Activated CD8-positive, alpha-beta memory T cell treated with anti-CD3 and anti-CD28 coated beads for 4 hours (primary cell): ENCODE measurements at regions not wholly inside any gene's neighbourhood (a gene's known extent, or its start where the extent isn't known, plus 50 kb on each side); places are given as distances from the start of the nearest gene placed in this dataset.

Source experiments
- DNase-seq, 2 donors: peaks; one replicate each; pipeline ENCODE4 v3.0.0-alpha.2; 2020; ENCODE audit warnings: low read depth in 2 of 2

DNA sequence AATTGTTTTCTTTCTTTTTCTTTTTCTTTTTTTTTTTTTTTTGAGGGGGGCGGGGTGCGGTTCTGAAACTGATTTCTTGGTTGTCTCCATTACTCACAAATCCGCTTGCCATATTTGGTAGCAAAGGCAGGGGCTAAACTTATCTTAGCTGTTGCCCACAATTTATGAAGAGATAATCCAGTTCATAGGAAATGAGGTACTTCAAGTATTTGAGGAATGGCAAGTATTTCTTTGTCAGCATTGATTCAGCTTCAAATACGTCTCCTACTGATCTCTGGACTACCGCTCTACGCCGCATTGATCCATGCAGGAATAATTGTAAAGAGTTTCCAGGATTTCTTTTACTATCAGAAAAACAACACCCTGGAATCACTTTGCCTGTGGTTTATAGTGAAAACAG lies 289.2 kb upstream of the DPYD start:
- DNase-seq: no peak

DNA sequence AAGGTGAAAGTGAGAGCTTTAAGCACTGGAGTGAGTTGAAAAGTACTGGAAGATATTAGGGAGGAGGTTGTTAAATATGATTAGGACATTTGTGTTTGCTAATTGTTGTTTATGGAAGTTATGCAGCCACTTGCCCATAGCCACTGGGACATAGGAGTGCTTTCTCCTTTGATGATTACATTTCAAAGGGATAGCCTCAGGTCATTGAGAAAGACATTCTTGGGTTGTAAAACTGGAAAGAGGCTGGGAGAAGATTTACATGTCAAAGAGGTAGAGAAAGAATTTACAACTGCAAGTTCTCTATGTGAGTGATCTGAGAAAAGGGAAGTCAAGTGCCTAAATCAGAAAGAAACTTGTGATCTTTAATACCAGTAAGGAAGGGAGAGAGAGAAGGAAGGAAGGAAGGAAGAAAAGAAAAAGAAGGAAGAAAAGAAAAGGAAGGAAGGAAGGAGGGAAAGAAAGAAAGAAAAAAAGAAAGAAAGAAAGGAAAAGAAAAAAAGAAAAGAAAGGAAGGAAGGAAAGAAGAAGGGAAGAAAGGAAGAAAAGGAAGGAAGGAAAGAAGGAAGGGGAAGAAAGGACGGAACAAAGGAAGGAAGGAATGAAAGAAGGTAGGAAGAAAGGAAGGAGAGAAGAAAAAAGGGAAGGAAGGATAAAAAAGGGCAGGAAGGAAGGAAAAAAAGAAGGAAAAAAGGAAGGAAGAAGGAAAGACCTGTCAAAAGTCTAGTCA lies 284.6 kb upstream of the DPYD start:
- DNase-seq: no peak

DNA sequence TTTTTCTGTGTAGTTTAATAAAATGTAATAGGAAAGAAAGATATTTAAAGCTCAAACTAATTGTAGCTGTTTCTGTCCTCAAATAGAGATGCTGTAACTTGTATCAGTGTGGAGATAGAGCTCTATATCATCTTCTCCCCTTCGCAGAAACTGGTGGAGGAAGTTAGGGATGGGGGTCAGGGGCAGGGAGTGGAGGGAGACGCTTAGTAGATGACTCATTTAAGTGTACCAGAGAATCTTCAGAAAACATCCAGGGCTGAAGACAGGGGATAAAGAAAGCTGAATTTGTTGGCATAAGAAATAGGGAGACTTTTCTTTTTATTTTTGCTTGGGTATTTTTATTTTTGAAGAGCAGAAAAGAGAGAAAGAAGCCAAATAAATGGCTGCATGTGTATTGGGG lies 282.6 kb upstream of the DPYD start:
- no peak for DNase-seq

DNA sequence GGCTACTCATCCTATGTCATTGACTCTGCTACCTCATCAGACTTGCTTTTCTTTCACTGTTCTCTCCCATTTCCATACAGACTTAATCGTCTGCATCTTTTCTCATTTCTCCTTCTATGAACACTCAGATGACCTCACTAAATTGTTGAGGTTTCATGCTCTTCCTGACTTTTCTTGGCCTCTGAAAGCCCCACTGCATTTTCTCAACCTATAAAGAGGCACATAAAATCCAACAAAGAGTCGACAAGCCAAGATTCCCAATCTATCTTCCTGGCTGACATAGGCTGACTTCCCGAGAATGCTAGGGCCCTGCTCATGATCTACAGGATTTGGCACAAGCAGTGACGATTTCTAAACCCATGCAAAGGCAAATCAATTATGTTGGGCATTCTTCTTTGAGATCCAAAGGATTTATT lies 280.8 kb upstream of the DPYD start:
- no peak for DNase-seq

DNA sequence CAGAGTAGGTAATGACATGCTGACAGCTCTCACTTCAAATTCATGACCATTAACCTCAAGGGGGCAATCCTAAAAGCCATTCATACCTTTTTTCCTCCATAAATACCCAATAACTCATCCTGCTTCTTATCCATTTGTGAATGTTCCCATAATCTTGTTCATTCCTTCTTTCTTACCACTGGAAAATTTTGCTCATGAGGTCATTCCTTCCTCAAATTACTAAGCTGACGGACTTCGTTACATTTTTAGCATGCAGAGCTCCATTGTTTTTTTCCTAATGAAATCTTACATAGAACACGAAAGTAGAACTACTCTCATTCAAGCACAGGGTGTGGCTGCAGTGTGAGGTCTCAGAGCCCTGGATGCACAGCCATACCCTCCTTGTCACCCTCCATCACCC lies 276.5 kb upstream of the DPYD start:
- no peak for DNase-seq

DNA sequence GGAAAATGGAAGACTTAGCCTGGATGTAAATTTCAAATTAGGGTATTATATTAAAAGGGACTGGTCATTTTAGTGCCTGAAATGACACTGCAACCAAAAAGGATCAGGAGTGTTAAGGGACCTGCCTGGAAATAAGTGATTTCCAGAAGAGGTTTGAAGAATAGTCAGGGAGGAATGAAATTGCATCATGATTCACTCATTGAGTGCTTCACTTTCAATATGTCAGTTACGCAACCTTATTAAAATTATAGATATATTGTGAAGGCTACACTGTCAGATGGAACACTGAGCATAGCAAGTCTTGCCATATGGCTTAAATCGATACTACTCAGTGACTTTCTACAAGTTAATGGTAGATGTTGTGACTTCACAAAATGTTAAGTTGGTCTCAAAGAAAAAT lies 275.2 kb upstream of the DPYD start:
- no peak for DNase-seq

DNA sequence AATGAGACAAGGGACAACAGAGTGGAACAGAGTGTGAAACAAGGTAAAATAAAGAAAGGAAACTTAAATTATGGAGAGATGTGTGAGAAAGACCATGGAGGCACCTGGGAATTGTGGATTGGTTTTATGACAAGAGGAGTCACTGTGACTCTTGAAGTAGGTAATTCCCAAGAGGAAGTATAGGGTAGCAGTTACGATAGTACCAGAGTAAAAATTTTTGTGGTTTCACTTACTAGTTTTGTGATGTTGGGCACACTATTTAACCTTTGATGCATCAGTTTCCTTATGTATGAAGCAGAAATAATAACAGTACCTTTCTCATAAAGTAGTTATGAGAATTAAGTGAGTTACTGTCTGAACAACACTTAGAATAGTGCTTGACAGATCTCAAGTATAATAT lies 267.9 kb upstream of the DPYD start:
- DNase-seq: no peak

DNA sequence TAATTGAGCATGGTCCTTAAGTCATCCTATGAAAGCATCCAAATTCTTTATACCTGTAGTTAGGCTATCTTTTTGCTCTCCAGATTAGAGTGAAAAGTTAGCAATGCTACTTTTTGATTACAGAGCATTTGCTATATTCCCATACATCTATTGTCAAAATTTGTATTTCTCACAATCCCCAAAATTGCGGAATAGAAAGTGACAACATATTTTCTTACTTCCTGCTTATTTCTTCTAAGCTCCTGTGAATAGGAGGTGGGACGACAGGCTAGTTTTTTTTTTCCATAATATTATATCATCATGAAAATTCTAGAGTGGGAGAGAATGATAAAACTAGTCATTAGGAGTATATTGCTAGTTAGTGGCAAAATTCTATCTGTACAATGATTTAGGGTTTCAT lies 264.0 kb upstream of the DPYD start:
- no peak for DNase-seq

DNA sequence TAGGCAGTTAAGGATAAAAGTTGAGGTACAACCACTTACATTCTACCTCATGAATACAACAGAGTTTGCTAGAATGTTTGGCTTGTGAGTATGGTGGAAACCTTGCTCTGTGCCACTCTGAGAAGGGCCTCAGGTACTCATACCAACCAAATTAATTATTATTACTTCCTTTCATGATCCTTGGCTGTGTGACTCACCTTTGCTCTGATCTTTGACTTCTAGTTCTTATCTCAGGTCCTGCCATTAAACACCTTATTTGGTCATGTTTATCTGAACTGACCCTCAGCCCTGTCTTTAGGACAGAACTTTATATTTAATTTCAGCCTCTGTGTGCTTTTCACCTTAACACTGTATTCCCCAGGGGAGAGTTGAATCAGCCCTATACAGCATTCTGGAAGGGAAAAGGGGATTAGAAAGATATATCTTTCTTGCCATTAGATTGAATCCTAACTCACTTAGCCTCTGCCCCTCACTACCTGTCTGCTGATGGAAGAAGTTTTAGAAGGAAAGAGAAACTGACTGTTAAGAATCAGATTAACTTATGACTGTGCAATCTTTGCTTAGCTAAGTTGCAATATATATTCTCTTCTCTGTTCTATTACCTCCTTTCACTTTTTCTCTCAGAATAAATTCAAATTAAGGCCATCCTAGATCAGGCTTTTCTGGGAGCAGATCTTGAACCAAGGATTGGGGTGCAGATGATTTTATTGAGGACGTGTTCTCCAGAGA lies 260.4 kb upstream of the DPYD start:
- DNase-seq: no peak

DNA sequence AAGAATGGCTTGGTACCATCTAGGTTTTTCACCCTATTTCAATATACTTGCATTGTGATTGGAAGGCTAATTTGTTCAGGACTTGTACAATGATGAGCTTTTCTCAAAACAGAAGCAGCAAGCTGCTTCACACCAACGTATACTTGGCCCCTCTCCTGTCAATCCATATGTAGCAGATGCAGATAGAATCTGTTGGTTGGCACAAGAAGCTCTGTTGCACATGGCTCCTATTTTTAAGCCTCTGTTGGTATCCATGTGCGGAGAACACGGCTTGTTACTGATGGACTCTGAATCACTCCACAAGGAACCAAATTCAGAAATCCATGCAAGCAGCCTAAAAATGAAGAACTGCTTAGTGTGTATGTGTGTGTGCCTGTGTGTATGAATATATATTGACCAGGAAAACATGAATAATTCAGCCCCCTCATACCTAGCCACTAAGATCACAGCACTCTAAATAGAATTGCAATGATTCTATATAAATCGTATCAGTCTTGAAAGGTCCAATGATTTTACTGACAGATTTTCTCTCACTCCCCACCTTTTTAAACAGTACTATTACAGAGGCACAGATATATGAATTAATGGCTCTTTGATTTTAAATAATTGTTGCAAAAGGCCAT lies 258.4 kb upstream of the DPYD start:
- DNase-seq: no peak

DNA sequence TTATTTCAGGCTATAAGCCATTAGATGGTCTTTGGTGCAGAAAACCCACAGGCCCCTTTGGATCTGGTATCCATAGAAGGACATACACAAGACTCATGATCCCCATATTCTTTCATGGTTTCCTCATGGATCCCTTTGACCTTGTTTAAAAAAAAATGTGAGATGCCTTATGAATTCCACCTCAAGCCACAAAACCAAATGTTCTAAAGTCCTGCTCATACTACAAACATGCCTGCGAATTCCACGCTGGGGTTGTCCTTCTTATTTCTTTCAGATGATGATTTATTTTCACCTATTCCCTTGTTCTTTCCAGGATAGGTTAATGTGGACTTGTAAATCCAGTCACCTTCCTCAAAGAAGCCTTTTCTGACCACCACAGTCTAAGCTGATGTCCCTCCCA lies 256.9 kb upstream of the DPYD start:
- DNase-seq: no peak

DNA sequence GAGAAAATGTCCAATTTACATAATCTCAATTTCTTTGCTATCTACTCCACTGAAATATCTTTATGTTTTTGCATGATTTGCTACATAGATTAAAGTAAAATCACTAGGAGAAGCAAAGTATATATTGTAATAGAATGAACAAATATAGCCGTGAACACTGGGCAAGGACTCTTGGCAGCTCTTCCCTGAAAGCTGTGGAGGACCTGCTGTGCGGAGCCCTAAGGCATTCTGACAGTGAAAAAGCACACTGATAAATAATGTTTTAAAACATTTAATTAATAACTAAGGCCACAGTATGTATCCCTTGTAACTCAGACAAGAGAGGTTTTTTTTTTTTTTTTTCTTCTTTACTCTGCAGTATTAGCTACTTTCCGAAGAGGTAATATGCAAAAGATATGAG lies 256.1 kb upstream of the DPYD start:
- DNase-seq: no peak

DNA sequence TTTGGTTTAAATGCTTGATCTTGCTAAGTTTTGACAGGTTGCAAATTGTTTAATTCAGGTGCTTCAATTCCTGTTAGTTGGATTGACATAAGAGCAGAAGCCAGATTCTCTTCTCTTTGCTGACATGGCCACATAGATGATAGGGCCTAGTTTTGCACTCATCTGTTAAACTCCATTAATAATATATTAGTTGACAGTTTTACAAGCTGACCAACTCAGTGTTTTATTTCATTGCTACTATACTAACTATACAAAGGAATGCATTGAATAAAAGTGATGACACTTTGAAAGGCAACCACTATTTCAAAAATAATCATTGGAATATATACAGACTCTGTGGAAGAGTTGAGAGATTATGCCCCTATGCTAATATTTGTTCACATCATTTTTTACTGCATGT lies 255.6 kb upstream of the DPYD start:
- no peak for DNase-seq

DNA sequence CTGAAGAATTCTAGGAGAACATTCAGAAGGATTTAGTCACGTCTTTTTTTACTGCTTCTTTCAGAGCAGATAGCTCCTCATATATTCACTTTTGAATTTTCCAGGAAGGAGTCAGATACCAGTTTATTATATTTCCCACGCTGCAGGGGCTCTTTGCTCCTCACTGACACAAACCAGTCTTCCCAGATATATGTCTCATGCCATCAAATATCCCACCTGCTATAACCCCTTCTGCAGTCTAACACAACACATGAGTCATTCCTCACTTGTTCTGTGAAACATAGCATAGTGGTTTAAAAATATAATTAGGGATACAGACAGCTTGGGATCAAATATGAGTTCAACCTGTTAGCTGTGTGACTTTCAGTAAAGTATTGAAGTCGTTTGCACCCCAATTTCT lies 251.7 kb upstream of the DPYD start:
- DNase-seq: no peak

DNA sequence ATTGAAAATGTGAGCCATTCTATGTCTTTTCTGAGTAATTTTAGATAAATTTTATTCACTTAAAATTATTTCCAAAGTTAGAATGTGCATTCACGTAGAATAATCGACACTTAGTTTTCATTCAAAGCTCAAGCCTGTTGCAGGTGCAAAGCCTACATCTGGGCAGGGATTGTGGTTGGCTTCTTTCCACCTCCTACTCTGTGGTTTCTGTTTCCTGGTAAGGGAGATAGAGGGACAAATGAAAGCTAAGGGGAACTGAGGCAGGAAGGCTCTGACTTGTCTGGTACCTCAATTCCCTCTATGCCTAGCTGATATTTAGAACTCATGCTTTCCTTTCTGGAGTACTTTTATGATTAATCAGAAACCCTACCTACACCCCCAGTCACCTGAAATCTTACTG lies 251.2 kb upstream of the DPYD start:
- no peak for DNase-seq

DNA sequence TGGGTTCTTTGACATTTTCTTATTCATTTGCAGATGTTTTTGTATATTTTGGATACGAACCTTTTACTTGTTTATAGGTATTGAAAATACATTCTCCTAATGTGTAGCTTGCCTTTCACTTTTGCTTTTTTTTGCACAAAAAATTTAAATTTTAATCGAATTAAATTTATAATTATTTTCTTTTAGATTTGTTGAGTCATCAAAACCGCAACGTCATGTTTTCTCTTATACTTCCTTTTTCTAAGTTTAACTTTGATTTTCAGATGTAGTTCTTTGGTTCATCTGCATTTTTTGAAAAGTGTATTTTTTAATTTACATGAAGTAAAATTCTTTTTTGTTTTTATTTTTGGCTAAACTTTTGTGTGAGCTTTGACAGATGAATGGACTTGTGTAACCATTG lies 243.7 kb upstream of the DPYD start:
- no peak for DNase-seq

DNA sequence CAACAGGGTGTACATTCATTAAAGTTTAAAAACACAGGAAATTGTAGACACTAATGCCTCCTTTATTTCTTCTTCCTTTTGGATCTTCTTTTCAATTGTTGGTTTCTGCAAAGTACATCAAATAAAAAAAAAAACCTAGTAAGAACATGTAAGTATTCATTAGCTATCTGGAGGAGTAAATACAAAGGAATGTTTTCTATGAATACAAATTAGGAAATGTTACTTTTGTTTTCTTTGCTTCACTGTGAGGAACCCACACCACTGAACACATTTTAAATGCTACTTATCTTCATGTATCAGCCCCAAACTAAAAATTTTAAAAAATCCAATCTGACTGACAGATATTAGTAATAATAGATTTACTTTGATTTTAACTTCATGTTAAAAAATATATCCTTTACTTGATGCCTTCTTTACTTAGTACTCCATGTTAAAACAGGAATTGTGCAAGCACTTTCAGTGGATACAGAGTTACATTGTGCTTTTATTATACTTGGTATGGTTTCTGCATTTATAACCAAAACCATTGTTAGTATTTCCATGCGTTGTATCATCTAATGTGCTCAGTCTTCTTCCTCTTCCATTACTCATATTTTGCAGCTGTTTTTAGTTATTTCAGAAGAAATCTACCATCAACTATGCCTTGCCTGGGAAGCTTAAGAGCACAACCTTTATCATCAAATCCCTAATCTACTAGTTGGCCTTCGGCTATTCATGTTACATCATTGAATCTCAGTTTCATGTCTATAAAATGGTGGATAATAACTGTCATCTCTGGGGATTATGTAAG lies 236.9 kb upstream of the DPYD start:
- DNase-seq: no peak

DNA sequence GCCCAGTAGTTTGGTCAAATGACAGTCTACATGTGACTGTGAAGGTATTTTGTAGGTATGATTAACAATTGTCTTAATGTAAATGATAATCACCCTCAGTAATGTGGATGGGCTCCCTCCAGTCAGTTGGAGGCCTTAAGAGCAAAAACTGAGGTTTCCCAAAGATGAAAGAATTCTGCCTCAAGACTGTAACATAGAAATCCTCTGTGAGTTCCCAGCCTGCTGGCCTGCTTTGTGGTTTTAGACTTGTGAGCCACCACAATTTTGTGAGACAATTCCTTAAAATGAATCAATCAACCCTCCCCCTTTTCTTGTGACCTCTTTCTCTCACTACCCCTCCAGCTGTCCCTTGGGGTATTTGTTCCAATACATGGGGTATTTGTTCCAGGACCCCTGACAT lies 226.4 kb upstream of the DPYD start:
- no peak for DNase-seq

DNA sequence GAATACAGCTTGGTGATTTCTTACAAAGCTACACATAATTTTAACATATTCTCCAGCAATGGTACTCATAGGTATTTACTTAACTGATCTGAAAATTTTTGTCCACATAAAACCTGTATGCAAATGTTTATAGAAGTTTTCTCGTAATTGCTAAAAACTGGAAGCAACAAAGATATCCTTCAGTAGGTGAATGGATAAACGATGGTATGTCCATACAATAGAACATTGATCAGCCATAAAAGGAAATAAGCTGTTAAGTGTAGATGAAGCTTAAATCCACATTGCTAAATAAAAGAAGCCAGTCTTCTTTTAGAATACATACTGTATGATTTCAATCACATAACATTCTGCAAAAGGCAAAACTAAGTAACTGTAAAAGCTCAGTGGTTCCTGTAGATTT lies 224.8 kb upstream of the DPYD start:
- DNase-seq: no peak

DNA sequence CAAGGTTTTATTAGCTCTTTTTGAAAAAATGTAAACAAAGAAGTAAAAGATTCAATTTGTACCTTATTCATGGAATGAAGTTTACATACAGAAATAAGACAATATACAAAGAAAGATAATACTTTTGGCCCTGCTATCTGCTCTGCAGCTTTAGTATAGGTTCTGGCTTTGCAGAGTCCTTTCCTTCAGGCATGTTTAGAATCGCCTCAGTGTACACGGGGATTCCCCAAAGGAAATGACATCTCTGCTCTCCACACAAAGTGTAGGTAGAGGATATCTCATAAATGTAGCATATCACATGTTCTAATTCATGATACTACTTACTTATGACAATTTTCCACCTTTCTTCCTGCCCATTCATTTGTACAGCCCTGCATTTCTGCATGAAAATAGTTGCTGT lies 222.6 kb upstream of the DPYD start:
- no peak for DNase-seq

DNA sequence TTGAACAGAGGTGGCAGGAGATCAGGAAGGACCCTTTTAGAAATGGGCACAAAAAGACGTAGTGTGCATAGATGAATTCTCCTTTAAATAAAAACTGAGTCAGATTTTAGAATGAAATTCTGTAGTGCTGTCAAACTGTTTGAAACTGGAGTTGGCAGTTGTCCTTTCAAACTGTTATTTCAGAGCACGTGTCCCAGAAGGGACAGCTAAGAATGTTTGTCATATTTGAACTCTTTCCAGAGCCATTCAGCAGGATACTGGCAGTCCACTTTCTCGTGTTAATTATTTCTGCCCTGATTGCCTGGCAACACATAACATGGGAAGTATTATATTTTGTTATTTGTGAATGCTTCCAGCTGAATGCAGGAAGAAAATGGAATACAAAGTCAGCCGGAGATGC lies 212.3 kb upstream of the DPYD start:
- DNase-seq: no peak

DNA sequence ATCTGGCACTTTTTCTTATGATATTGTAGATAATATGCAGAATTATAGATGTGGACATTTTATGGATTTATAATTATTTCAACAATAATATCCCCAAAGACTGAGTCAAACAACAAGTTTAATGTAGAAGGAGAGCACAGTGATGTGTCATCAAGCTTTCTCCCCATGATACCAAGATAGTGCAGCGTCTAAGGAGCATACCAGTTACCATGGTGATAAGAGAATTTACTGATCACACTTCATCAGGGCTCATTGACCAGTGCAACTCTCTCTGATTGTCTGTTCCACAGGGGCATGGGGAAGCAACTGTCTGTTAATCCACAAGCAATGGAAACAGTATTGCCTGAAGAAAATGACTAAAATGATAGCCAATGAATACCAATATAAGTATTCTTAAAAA lies 209.6 kb upstream of the DPYD start:
- DNase-seq: no peak

DNA sequence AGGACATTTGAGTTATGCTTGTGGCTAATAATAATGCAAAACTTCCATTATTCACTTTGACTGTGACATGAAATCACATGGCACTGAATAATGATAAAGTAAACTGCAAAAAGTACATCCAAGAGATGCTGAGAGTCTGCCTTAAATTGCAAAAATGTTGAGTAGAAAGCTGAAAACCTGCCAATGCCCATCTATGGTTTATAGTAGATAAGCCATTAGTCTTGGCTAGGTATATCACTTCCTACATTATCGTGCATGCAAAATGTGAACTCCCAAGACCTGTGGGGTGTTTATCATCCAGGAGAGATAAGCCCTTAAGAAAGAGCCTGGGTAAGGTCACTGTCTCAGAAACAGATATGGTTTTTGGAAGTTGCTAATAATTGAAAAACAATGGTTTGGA lies 208.7 kb upstream of the DPYD start:
- no peak for DNase-seq
